HEK293 (cell line): ENCODE measurements at regions not wholly inside any gene's neighbourhood (a gene's known extent, or its start where the extent isn't known, plus 50 kb on each side); places are given as distances from the start of the nearest gene placed in this dataset.

Experiments
- MZF1 ChIP-seq: fragments of 450-650 bp; formaldehyde crosslinking; IDR thresholded peaks from 2 replicates; pipeline ENCODE4 v1.5.1; 2017; ENCODE audit warnings: missing biosample characterization, missing genetic modification characterization, borderline replicate concordance
- ZNF501 ChIP-seq: fragments of 450-650 bp; formaldehyde crosslinking; IDR thresholded peaks from 2 replicates; pipeline ENCODE4 v1.5.1; 2016; ENCODE audit warnings: missing biosample characterization, missing genetic modification characterization
- ZNF785 ChIP-seq: fragments of 450-650 bp; formaldehyde crosslinking; IDR thresholded peaks from 2 replicates; pipeline ENCODE4 v1.5.1; 2016; ENCODE audit warnings: missing biosample characterization, missing genetic modification characterization
- TF ChIP-seq, protein P1 (sequence below): fragments of 450-650 bp; formaldehyde crosslinking; IDR thresholded peaks from 2 replicates; pipeline ENCODE4 v1.5.1; 2016; ENCODE audit warnings: missing biosample characterization, missing genetic modification characterization
- TF ChIP-seq, protein P2 (sequence below): fragments of 450-650 bp; formaldehyde crosslinking; IDR thresholded peaks from 2 replicates; pipeline ENCODE4 v1.5.1; 2016; ENCODE audit warnings: missing biosample characterization, missing genetic modification characterization

DNA sequence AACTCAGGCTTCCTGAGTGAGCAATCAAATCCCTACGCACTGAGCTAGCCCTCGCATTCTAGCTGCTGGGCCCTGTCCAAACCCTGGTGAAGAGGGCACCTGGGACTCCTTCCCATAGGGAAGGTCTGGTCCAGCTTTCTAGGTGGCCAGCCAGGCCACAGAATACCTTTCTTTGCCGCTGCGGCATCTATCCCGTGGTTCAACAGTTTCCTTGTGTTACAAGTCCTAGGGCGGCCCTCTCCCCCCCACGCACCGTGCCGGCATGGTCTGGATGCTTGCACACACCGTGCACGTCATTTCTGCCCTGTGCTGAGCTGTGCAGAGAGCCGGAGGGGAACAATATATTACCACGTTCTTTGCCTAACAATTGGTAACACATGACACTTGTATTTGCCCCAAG lies 164.6 kb upstream of the TSHZ3 start:
- TF ChIP-seq ZNF501 (tag by site-specific recombination) (no peak), ZNF785 (tag by site-specific recombination) (no peak), MZF1 (tag by site-specific recombination) (no peak)
- TF ChIP-seq, protein P1, sequence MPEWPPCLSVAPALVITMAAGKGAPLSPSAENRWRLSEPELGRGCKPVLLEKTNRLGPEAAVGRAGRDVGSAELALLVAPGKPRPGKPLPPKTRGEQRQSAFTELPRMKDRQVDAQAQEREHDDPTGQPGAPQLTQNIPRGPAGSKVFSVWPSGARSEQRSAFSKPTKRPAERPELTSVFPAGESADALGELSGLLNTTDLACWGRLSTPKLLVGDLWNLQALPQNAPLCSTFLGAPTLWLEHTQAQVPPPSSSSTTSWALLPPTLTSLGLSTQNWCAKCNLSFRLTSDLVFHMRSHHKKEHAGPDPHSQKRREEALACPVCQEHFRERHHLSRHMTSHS: no peak
- TF ChIP-seq, protein P2, sequence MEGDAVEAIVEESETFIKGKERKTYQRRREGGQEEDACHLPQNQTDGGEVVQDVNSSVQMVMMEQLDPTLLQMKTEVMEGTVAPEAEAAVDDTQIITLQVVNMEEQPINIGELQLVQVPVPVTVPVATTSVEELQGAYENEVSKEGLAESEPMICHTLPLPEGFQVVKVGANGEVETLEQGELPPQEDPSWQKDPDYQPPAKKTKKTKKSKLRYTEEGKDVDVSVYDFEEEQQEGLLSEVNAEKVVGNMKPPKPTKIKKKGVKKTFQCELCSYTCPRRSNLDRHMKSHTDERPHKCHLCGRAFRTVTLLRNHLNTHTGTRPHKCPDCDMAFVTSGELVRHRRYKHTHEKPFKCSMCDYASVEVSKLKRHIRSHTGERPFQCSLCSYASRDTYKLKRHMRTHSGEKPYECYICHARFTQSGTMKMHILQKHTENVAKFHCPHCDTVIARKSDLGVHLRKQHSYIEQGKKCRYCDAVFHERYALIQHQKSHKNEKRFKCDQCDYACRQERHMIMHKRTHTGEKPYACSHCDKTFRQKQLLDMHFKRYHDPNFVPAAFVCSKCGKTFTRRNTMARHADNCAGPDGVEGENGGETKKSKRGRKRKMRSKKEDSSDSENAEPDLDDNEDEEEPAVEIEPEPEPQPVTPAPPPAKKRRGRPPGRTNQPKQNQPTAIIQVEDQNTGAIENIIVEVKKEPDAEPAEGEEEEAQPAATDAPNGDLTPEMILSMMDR: no peak
